Trophoblast cell (in vitro differentiated cells and primary cell): ENCODE measurements at regions not wholly inside any gene's neighbourhood (a gene's known extent, or its start where the extent isn't known, plus 50 kb on each side); places are given as distances from the start of the nearest gene placed in this dataset.

Experiments
- DNase-seq, 2 donors: peaks; one replicate each; pipeline ENCODE4 v3.0.0-alpha.2; 2016
- H2AFZ ChIP-seq: 2 replicates; pipeline ENCODE4 v1.6.1; 2013; ENCODE audit warnings: low read length, moderate library complexity, mild to moderate bottlenecking; ENCODE audit not compliant: insufficient read depth, poor library complexity
- H2AK5ac ChIP-seq: 2 replicates; pipeline ENCODE4 v1.6.1; 2013; ENCODE audit warnings: mild to moderate bottlenecking, low read length
- H2BK120ac ChIP-seq: 2 replicates; pipeline ENCODE4 v1.6.1; 2013; ENCODE audit warnings: low read length, mild to moderate bottlenecking, moderate library complexity; ENCODE audit not compliant: insufficient read depth, poor library complexity
- H2BK12ac ChIP-seq: 2 replicates; pipeline ENCODE4 v1.6.1; 2013; ENCODE audit warnings: mild to moderate bottlenecking, low read length, moderate library complexity
- H2BK5ac ChIP-seq: 2 replicates; pipeline ENCODE4 v1.6.1; 2013; ENCODE audit warnings: low read length, low read depth, moderate library complexity, mild to moderate bottlenecking; ENCODE audit not compliant: poor library complexity
- H3K14ac ChIP-seq: 2 replicates; pipeline ENCODE4 v1.6.1; 2013; ENCODE audit warnings: mild to moderate bottlenecking, low read length
- H3K18ac ChIP-seq: 2 replicates; pipeline ENCODE4 v1.6.1; 2013; ENCODE audit warnings: mild to moderate bottlenecking, low read length
- H3K23ac ChIP-seq: 2 replicates; pipeline ENCODE4 v1.6.1; 2013; ENCODE audit warnings: low read length
- H3K27ac ChIP-seq: 2 replicates; pipeline ENCODE4 v1.5.1; 2013; ENCODE audit warnings: low read depth, mild to moderate bottlenecking, inconsistent platforms, low read length, moderate library complexity
- H3K27me3 ChIP-seq: 2 replicates; pipeline ENCODE4 v1.6.1; 2013; ENCODE audit warnings: inconsistent platforms, mild to moderate bottlenecking, low read length, moderate library complexity; ENCODE audit not compliant: insufficient read depth
- H3K36me3 ChIP-seq, 2 experiments: 1 replicate in 1 of 2; 2 replicates in 1 of 2; pipeline ENCODE4 v1.6.1; 2013; ENCODE audit warnings: low read length in 2 of 2, mild to moderate bottlenecking in 2 of 2, moderate library complexity in 1 of 2; ENCODE audit not compliant: insufficient read depth in 2 of 2, control insufficient read depth in 1 of 2
- H3K4ac ChIP-seq: 2 replicates; pipeline ENCODE4 v1.6.1; 2013; ENCODE audit warnings: low read depth, mild to moderate bottlenecking, low read length, moderate library complexity
- H3K4me1 ChIP-seq, 2 experiments: 1 replicate in 1 of 2; 2 replicates in 1 of 2; pipeline ENCODE4 v1.6.1; 2013; ENCODE audit warnings: low read length in 2 of 2, mild to moderate bottlenecking in 2 of 2, moderate library complexity in 1 of 2; ENCODE audit not compliant: insufficient read depth in 2 of 2, control insufficient read depth in 1 of 2
- H3K4me2 ChIP-seq: 2 replicates; pipeline ENCODE4 v1.6.1; 2013; ENCODE audit warnings: inconsistent platforms, mild to moderate bottlenecking, low read length, moderate library complexity
- H3K4me3 ChIP-seq: 2 replicates; pipeline ENCODE4 v1.5.1; 2013; ENCODE audit warnings: mild to moderate bottlenecking, low read depth, low read length, inconsistent platforms
- H3K79me1 ChIP-seq: one replicate; pipeline ENCODE4 v1.6.1; 2013; ENCODE audit warnings: low read length
- H3K79me2 ChIP-seq: 2 replicates; pipeline ENCODE4 v1.6.1; 2013; ENCODE audit warnings: low read length, mild to moderate bottlenecking; ENCODE audit not compliant: control insufficient read depth, insufficient read depth, poor library complexity
- H3K9ac ChIP-seq: 2 replicates; pipeline ENCODE4 v1.6.1; 2013; ENCODE audit warnings: mild to moderate bottlenecking, low read length
- H3K9me3 ChIP-seq: 2 replicates; pipeline ENCODE4 v1.6.1; 2013; ENCODE audit warnings: low read depth, mild to moderate bottlenecking, control low read depth, inconsistent platforms, low read length; ENCODE audit not compliant: insufficient read depth
- H4K12ac ChIP-seq: 2 replicates; pipeline ENCODE4 v1.6.1; 2013; ENCODE audit warnings: low read depth, mild to moderate bottlenecking, low read length, moderate library complexity
- H4K8ac ChIP-seq: 2 replicates; pipeline ENCODE4 v1.6.1; 2013; ENCODE audit warnings: low read depth, mild to moderate bottlenecking, low read length, moderate library complexity
- H4K91ac ChIP-seq: one replicate; pipeline ENCODE4 v1.6.1; 2013; ENCODE audit warnings: low read depth, mild to moderate bottlenecking, low read length, moderate library complexity
- WGBS: extraction: QIAGEN DNeasy Blood & Tissue Kit; methylation state at CpG from one replicate; pipeline ENCODE4 v1.1.7; 2013; ENCODE audit warnings: missing lambda C conversion rate; ENCODE audit not compliant: insufficient read length, insufficient coverage; ENCODE audit errors: extremely low coverage; 5-methylcytosine and 5-hydroxymethylcytosine counted together

GRCh38 chr7:41449694-41450093 lies 253.2 kb downstream of the INHBA start:
- no peak overlapping the region for H3K23ac ChIP-seq
- no CpG with 5 or more reads among the region's 5 CpGs for WGBS

GRCh38 chr7:41449286-41449685 lies 253.6 kb downstream of the INHBA start:
- H4K91ac ChIP-seq: no peak overlapping the region

More at GRCh38 chr7:41449694-41450093, 253.2 kb downstream of the INHBA start:
- Histone ChIP-seq H3K4me2 (no peak overlapping the region), H3K4ac (no peak overlapping the region), H4K8ac (no peak overlapping the region), H2AFZ (no peak overlapping the region), H2BK120ac (no peak overlapping the region), H3K4me3 (no peak overlapping the region), H4K91ac (no peak overlapping the region), H2AK5ac (no peak overlapping the region), H3K27ac (no peak overlapping the region), H3K79me1 (peaks cover 4% of the 10 kb centered on the region), H3K18ac (no peak overlapping the region), H3K9ac (no peak overlapping the region), H3K27me3 (no peaks in the 10 kb centered on the region), H3K36me3 (no peaks in the 10 kb centered on the region), H3K79me2 (no peaks in the 10 kb centered on the region), H3K14ac (no peak overlapping the region), H3K9me3 (peaks cover 2% of the 10 kb centered on the region), H4K12ac (no peak overlapping the region), H2BK5ac (no peak overlapping the region), H3K4me1 (peaks cover 5 to 9% of the 10 kb centered on the region in 2 experiments), H2BK12ac (no peak overlapping the region)
- no peak for DNase-seq

GRCh38 chr7:41448104-41448503 lies 254.8 kb downstream of the INHBA start:
- Histone ChIP-seq H3K14ac (no peak overlapping the region), H3K4me2 (no peak overlapping the region), H3K79me2 (no peaks in the 10 kb centered on the region), H3K4ac (no peak overlapping the region), H3K27ac (no peak overlapping the region), H3K9me3 (peaks cover 2% of the 10 kb centered on the region), H4K8ac (no peak overlapping the region), H4K91ac (no peak overlapping the region), H3K4me3 (no peak overlapping the region), H2BK12ac (no peak overlapping the region), H3K27me3 (no peaks in the 10 kb centered on the region), H3K4me1 (peaks cover 5 to 9% of the 10 kb centered on the region in 2 experiments), H3K79me1 (peaks cover 4% of the 10 kb centered on the region), H3K9ac (no peak overlapping the region), H2BK5ac (no peak overlapping the region), H2BK120ac (no peak overlapping the region), H3K23ac (no peak overlapping the region), H3K18ac (no peak overlapping the region), H3K36me3 (no peaks in the 10 kb centered on the region), H2AFZ (no peak overlapping the region), H4K12ac (no peak overlapping the region), H2AK5ac (no peak overlapping the region)
- peak in 1 of 2 donors; percentile 75 for DNase-seq

More at GRCh38 chr7:41449286-41449685, 253.6 kb downstream of the INHBA start:
- Histone ChIP-seq H3K4me3 (no peak overlapping the region), H2AFZ (no peak overlapping the region), H3K4me2 (no peak overlapping the region), H2BK120ac (no peak overlapping the region), H3K14ac (no peak overlapping the region), H3K79me2 (no peaks in the 10 kb centered on the region), H2BK12ac (no peak overlapping the region), H3K36me3 (no peaks in the 10 kb centered on the region), H3K4ac (no peak overlapping the region), H3K27ac (no peak overlapping the region), H3K4me1 (peaks cover 5 to 9% of the 10 kb centered on the region in 2 experiments), H2AK5ac (no peak overlapping the region), H3K9ac (no peak overlapping the region), H3K27me3 (no peaks in the 10 kb centered on the region), H4K12ac (no peak overlapping the region), H4K8ac (no peak overlapping the region), H3K18ac (no peak overlapping the region), H3K79me1 (peaks cover 4% of the 10 kb centered on the region), H3K9me3 (peaks cover 2% of the 10 kb centered on the region), H2BK5ac (no peak overlapping the region), H3K23ac (no peak overlapping the region)
- DNase-seq: no peak
- no CpG with 5 or more reads among the region's 3 CpGs for WGBS

- Histone ChIP-seq H3K18ac (peak overlapping the region; percentile 80), H4K8ac (peak overlapping the region; percentile 61), H4K12ac (no peak overlapping the region), H3K79me2 (no peaks in the 10 kb centered on the region), H2BK5ac (no peak overlapping the region), H3K4me1 (peaks cover 5 to 9% of the 10 kb centered on the region in 2 experiments), H3K14ac (peak overlapping the region; percentile 5), H2AFZ (no peak overlapping the region), H2BK12ac (peak overlapping the region; percentile 44), H3K23ac (no peak overlapping the region), H3K9ac (no peak overlapping the region), H3K9me3 (peaks cover 2% of the 10 kb centered on the region), H3K27me3 (no peaks in the 10 kb centered on the region), H2AK5ac (peak overlapping the region; percentile 33), H3K4ac (peak overlapping the region; percentile 65), H3K79me1 (peaks cover 4% of the 10 kb centered on the region), H4K91ac (peak overlapping the region; percentile 82), H3K4me2 (no peak overlapping the region), H3K4me3 (no peak overlapping the region), H3K36me3 (no peaks in the 10 kb centered on the region), H2BK120ac (peak overlapping the region; percentile 6), H3K27ac (no peak overlapping the region)
- DNase-seq: no peak
- no CpG with 5 or more reads among the region's 9 CpGs for WGBS
Measured at GRCh38 chr7:41447450-41448042, 255.3 kb downstream of the INHBA start.
